Fibroblast of the aortic adventitia (primary cell): ENCODE measurements at regions not wholly inside any gene's neighbourhood (a gene's known extent, or its start where the extent isn't known, plus 50 kb on each side); places are given as distances from the start of the nearest gene placed in this dataset.

Experiments
- DNase-seq: peaks from one replicate; pipeline ENCODE4 v3.0.0-alpha.2; 2010; ENCODE audit warnings: low read depth
- H3K4me3 ChIP-seq: 2 replicates; pipeline ENCODE4 v1.5.1; 2011; ENCODE audit warnings: low read depth, mild to moderate bottlenecking, control low read depth, low read length, moderate library complexity
- CTCF ChIP-seq: IDR thresholded peaks from 2 replicates; pipeline ENCODE4 v1.5.1; 2011; ENCODE audit warnings: mild to moderate bottlenecking, low read length, control low read depth, inconsistent platforms; ENCODE audit not compliant: insufficient read depth

DNA sequence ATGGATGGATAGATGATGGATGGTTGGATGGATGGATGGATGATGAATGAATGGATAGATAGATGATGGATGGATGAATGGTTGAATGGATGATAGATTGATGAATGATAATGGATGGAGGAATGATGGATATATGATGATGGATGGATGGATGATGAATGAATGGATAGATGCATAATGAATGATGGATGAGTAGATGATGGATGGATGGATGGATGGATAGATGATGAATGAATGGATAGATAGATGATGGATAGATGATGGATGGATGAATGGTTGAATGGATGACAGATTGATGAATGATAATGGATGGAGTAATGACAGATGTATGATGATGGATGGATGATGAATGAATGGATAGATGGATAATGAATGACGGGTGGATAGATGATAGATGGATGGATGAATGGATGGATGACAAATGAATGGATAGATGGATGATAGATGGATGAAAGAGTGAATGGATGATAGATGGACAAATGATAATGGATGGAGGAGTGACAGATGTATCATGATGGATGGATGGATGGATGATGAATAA, 1466.5 kb downstream of the BRD1 start:
- no peak for DNase-seq
- TF ChIP-seq CTCF = no peak

GRCh38 chr22:48359613-48359965, 1468.1 kb downstream of the BRD1 start:
- DNase-seq = no peak
- no peak overlapping the region for H3K4me3 ChIP-seq
- TF ChIP-seq CTCF = no peak

More for the DNA sequence above, 1466.5 kb downstream of the BRD1 start:
- H3K4me3 ChIP-seq = no peak overlapping the region

- H3K4me3 ChIP-seq = no peak overlapping the region
- no peak for DNase-seq
- TF ChIP-seq CTCF = no peak
Measured at GRCh38 chr22:48358886-48359612, 1468.6 kb downstream of the BRD1 start.

DNA sequence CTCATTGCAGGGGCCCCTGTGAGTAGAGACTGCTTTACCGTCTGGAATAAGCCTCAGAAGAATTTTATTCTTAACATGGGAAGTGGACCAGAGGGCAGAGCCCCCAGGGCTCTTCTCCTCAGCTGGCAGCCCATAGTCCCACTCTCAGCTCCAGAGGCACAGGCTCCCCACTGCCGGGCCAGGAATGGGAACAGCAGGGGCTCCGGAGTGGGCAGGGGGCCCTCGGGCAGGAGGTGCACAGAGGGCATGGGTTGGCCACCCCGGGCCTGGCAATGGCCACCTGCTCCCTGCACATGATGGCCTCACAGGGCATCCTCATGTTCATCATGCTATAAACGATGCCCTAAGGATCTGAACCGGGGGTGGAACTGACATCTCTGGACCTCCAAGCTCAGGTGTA, 1469.7 kb downstream of the BRD1 start:
- H3K4me3 ChIP-seq = no peak overlapping the region
- TF ChIP-seq CTCF = no peak
- no peak for DNase-seq

GRCh38 chr22:48357196-48357595, 1470.5 kb downstream of the BRD1 start:
- no peak overlapping the region for H3K4me3 ChIP-seq
- no peak for DNase-seq
- TF ChIP-seq CTCF = no peak

GRCh38 chr22:48356731-48357130, 1470.9 kb downstream of the BRD1 start:
- no peak overlapping the region for H3K4me3 ChIP-seq
- no peak for DNase-seq
- TF ChIP-seq CTCF = no peak

GRCh38 chr22:48354096-48354495, 1473.6 kb downstream of the BRD1 start:
- DNase-seq = no peak
- no peak for TF ChIP-seq CTCF
- H3K4me3 ChIP-seq = no peak overlapping the region
